Pancreas (tissue), 10 donors: ENCODE measurements at regions not wholly inside any gene's neighbourhood (a gene's known extent, or its start where the extent isn't known, plus 50 kb on each side); places are given as distances from the start of the nearest gene placed in this dataset.

Experiments
- ATAC-seq, 4 donors: fragments of 200-7000 bp; cut with Tn5 transposase; one replicate each; pipeline versions ENCODE4 v1.8.0 to v1.9.1; 2020; ENCODE audit warnings: mild to moderate bottlenecking in 4 of 4, moderate library complexity in 4 of 4
- DNase-seq, 6 donors: peaks; one replicate each; pipeline ENCODE4 v3.0.0-alpha.2; 2020
- FAIRE-seq: peaks from 2 replicates; lab custom pipeline; 2012; peaks lifted over from hg19 to GRCh38; lab: Jason Lieb, UNC
- H3K27ac ChIP-seq, 4 donors: fragments of 200-600 bp; sonication (generic); 1 replicate in 3 of 4; 2 replicates in 1 of 4; pipeline versions ENCODE4 v1.5.0 to v1.8.0; 2020
- H3K27me3 ChIP-seq, 4 donors: fragments of 200-600 bp; one replicate each; pipeline ENCODE4 v1.8.0; 2021
- H3K36me3 ChIP-seq, 3 donors: fragments of 200-600 bp; sonication (generic) in 1 of 3; one replicate each; pipeline versions ENCODE4 v1.5.0 to v1.8.0; 2020 to 2021
- H3K4me1 ChIP-seq, 3 donors: fragments of 200-600 bp; one replicate each; pipeline ENCODE4 v1.8.0; 2021
- H3K4me3 ChIP-seq, 4 donors: fragments of 200-600 bp; sonication (generic) in 2 of 4; one replicate each; pipeline versions ENCODE4 v1.5.0 to v1.8.0; 2020 to 2021
- H3K9me3 ChIP-seq, 4 donors: fragments of 200-600 bp; one replicate each; pipeline ENCODE4 v1.8.0; 2021
- WGBS, 2 donors: extraction: QIAGEN DNeasy Blood & Tissue Kit; methylation state at CpG; one replicate each; pipeline ENCODE4 v1.1.7; 2013; 5-methylcytosine and 5-hydroxymethylcytosine counted together
- intact Hi-C, 3 donors: fragments of 100-400 bp; cut with DNase I; formaldehyde crosslinking; loops; one replicate each; pipeline versions ENCODE4 v1.11.1 to v1.14.2; 2022
- TF ChIP-seq, protein P1 (sequence below), 4 donors: fragments of 200-600 bp; sonication (generic) in 3 of 4; IDR thresholded peaks; one replicate each; pipeline versions ENCODE4 v1.5.0 to v1.8.0; 2021; ENCODE audit warnings: antibody characterized with exemption in 4 of 4
- donor health status: healthy with polysubstance abuse.
- donor health status: DM: no; HTN: no; CAD: no; lungs with moderate emphysema.
- donor health status: DM: no; HTN: no; CAD: no.
- donor health status: control.
- donor health status: control.
- donor health status: Bipolar disorder and iron deficiency.
- donor health status: DM: yes; HTN: yes; CAD: no.
- donor health status: DM: no; HTN: no; CAD: no.
- donor health status: DM: no; HTN: no; CAD: no.
- donor health status: DM: yes; HTN: yes; CAD: no.

DNA sequence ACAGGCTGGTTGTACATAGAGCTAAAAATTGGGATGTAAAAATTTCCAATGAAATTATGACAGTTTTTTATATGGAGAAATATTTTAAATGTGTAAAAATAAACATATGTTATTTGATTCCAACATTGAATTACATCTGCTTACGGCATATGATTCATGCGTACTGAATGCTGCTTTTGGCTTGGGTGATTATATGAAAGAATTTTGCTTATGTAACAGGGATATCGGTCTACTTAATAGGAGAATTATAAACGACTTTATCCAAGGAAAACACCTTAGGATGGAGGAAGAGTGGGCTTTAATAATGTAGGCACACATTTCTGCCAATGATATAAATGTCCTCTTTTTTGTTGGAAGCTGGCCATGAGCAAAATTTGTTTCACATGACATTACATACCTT lies 197.3 kb upstream of the GOT2 start:
- Histone ChIP-seq H3K27me3 (no peaks in the 10 kb centered on the region), H3K4me1 (no peaks in the 10 kb centered on the region), H3K27ac (no peak overlapping the region), H3K36me3 (no peaks in the 10 kb centered on the region), H3K4me3 (no peak overlapping the region), H3K9me3 (no peaks in the 10 kb centered on the region)
- TF ChIP-seq, protein P1, sequence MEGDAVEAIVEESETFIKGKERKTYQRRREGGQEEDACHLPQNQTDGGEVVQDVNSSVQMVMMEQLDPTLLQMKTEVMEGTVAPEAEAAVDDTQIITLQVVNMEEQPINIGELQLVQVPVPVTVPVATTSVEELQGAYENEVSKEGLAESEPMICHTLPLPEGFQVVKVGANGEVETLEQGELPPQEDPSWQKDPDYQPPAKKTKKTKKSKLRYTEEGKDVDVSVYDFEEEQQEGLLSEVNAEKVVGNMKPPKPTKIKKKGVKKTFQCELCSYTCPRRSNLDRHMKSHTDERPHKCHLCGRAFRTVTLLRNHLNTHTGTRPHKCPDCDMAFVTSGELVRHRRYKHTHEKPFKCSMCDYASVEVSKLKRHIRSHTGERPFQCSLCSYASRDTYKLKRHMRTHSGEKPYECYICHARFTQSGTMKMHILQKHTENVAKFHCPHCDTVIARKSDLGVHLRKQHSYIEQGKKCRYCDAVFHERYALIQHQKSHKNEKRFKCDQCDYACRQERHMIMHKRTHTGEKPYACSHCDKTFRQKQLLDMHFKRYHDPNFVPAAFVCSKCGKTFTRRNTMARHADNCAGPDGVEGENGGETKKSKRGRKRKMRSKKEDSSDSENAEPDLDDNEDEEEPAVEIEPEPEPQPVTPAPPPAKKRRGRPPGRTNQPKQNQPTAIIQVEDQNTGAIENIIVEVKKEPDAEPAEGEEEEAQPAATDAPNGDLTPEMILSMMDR (IDR thresholded peaks at IDR 0.05) = no peak
- 60 to 72% methylated on average over 4 of the region's 4 CpGs for WGBS, 2 donors
- ATAC-seq (no peak), FAIRE-seq (no peak), DNase-seq (no peak)
- intact Hi-C loops = no loop called here

GRCh38 chr16:58923094-58923493 lies 189.0 kb upstream of the GOT2 start:
- Histone ChIP-seq H3K27me3 (no peaks in the 10 kb centered on the region), H3K36me3 (no peaks in the 10 kb centered on the region), H3K27ac (no peak overlapping the region), H3K9me3 (no peaks in the 10 kb centered on the region), H3K4me1 (no peaks in the 10 kb centered on the region), H3K4me3 (no peak overlapping the region)
- FAIRE-seq = no peak
- DNase-seq = no peak
- no peak for ATAC-seq
- TF ChIP-seq, protein P1 (IDR thresholded peaks at IDR 0.05) = no peak
- 66 to 78% methylated on average over 2 of the region's 2 CpGs for WGBS, 2 donors
- intact Hi-C loops = no loop called here

- TF ChIP-seq, protein P1 (IDR thresholded peaks at IDR 0.05) = no peak
- intact Hi-C loops = no loop called here
- Histone ChIP-seq H3K9me3 (no peaks in the 10 kb centered on the region), H3K27ac (no peak overlapping the region), H3K36me3 (no peaks in the 10 kb centered on the region), H3K27me3 (no peaks in the 10 kb centered on the region), H3K4me1 (no peaks in the 10 kb centered on the region), H3K4me3 (no peak overlapping the region)
- DNase-seq (no peak), ATAC-seq (no peak), FAIRE-seq (no peak)
- WGBS, 2 donors = 77 to 81% methylated on average over 4 of the region's 4 CpGs
Observed at GRCh38 chr16:58913456-58913855, 179.3 kb upstream of the GOT2 start.

GRCh38 chr16:58912571-58912970 lies 178.5 kb upstream of the GOT2 start:
- Histone ChIP-seq H3K4me3 (no peak overlapping the region), H3K9me3 (no peaks in the 10 kb centered on the region), H3K27ac (no peak overlapping the region), H3K27me3 (no peaks in the 10 kb centered on the region), H3K4me1 (no peaks in the 10 kb centered on the region), H3K36me3 (no peaks in the 10 kb centered on the region)
- intact Hi-C loops = no loop called here
- FAIRE-seq = no peak
- TF ChIP-seq, protein P1 (IDR thresholded peaks at IDR 0.05) = no peak
- DNase-seq = no peak
- no peak for ATAC-seq

- 54 to 61% methylated on average over 8 of the region's 8 CpGs for WGBS, 2 donors
- Histone ChIP-seq H3K4me1 (no peaks in the 10 kb centered on the region), H3K4me3 (no peak overlapping the region), H3K27ac (no peak overlapping the region), H3K36me3 (no peaks in the 10 kb centered on the region), H3K9me3 (no peaks in the 10 kb centered on the region), H3K27me3 (no peaks in the 10 kb centered on the region)
- no peak for ATAC-seq
- no peak for DNase-seq
- intact Hi-C loops = no loop called here
- TF ChIP-seq, protein P1 (IDR thresholded peaks at IDR 0.05) = no peak
- FAIRE-seq = no peak
Observed at GRCh38 chr16:58906981-58907715, 173.0 kb upstream of the GOT2 start.
